Astrocyte of the cerebellum (primary cell): ENCODE measurements at regions not wholly inside any gene's neighbourhood (a gene's known extent, or its start where the extent isn't known, plus 50 kb on each side); places are given as distances from the start of the nearest gene placed in this dataset.
"Not testable (repeated sequence)": the region's sequence is repeated elsewhere in the genome, so short reads cannot be mapped to it uniquely, and the experiment has no call there.

Source experiments
- DNase-seq: peaks from one replicate; pipeline ENCODE4 v3.0.0-alpha.2; 2011; ENCODE audit warnings: low read depth
- H3K4me3 ChIP-seq: 2 replicates; pipeline ENCODE4 v1.5.1; 2011; ENCODE audit warnings: mild to moderate bottlenecking, low read depth, low read length, moderate library complexity
- in situ Hi-C: cut with HindIII; loops from 2 replicates; pipeline ENCODE4 v1.10.0; 2017; ENCODE audit warnings: low sequenced_read_pairs
- TF ChIP-seq, protein P1 (sequence below): IDR thresholded peaks from 2 replicates; pipeline ENCODE4 v1.5.1; 2012; ENCODE audit warnings: low read length, low read depth, moderate library complexity, mild to moderate bottlenecking; ENCODE audit errors: missing control alignments

GRCh38 chr9:82436475-82436874, 447.9 kb downstream of the SPATA31D1 start:
- DNase-seq: no peak
- TF ChIP-seq, protein P1, sequence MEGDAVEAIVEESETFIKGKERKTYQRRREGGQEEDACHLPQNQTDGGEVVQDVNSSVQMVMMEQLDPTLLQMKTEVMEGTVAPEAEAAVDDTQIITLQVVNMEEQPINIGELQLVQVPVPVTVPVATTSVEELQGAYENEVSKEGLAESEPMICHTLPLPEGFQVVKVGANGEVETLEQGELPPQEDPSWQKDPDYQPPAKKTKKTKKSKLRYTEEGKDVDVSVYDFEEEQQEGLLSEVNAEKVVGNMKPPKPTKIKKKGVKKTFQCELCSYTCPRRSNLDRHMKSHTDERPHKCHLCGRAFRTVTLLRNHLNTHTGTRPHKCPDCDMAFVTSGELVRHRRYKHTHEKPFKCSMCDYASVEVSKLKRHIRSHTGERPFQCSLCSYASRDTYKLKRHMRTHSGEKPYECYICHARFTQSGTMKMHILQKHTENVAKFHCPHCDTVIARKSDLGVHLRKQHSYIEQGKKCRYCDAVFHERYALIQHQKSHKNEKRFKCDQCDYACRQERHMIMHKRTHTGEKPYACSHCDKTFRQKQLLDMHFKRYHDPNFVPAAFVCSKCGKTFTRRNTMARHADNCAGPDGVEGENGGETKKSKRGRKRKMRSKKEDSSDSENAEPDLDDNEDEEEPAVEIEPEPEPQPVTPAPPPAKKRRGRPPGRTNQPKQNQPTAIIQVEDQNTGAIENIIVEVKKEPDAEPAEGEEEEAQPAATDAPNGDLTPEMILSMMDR: no peak
- in situ Hi-C loops: no loop called here
- H3K4me3 ChIP-seq: no peak overlapping the region

- in situ Hi-C loops, H3K4me3 ChIP-seq, DNase-seq: not testable (repeated sequence)
Observed at GRCh38 chr9:82437183-82437582, 448.6 kb downstream of the SPATA31D1 start.

DNA sequence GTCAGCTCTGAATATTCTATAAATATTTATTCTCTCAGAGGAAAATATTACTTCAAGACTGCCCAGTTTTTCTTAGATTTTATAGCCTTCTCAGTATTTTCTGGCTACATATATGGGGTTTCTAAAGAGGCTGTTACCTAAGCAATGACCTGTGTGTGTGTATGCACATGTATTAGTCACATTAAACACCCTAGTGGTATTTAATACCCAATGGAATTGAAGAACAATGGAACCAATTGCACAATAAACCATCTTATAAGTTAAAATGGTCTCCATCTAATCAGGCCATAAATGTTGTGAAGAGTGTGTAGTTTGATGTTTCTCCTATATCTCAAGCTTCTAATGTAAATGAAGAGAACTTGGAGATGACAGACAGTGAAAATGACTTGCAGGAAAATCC, 450.0 kb downstream of the SPATA31D1 start:
- TF ChIP-seq, protein P1: no peak
- no peak overlapping the region for H3K4me3 ChIP-seq
- no peak for DNase-seq
- in situ Hi-C loops: no loop called here

DNA sequence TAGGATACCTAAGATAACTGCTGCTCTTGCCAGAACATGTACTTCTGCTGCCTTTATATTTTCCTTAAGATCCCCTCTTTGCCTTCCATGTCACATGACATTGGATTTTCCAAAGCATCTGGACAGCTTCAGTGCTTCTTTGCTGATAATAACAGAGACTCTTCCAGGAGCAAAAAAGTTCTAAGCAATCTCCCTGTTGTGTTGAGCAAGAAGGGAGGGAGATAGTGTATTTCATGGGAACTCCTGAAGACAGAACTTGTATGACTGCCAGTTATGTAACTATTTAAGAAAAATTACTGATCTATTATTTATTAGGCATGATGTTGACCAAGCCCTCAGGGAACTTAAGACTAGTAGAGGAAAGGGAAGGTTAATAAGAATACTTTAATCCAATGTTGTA, 454.7 kb downstream of the SPATA31D1 start:
- TF ChIP-seq, protein P1: no peak
- DNase-seq: no peak
- in situ Hi-C loops: no loop called here
- no peak overlapping the region for H3K4me3 ChIP-seq

DNA sequence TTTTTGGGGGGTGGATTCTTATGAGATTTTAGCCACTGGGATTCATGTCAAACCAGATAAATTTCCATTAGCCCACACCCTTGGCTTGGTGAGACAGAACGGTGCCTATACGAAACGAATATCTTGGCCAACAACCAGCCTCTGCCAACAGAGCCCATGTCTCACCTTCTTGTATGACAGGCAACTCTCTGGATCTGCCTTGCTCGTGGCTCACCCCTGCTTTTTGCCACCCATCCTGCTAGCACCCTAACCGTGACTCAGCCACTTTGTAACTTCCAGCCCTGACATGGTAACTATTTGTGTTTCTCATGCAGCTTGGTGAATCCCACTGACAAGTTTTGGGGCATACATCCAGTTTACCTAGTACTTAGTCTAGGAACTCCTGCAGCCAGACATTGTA, 457.0 kb downstream of the SPATA31D1 start:
- H3K4me3 ChIP-seq: no peak overlapping the region
- TF ChIP-seq, protein P1: no peak
- in situ Hi-C loops: no loop called here
- DNase-seq: no peak

- in situ Hi-C loops: no loop called here
- DNase-seq: no peak
- TF ChIP-seq, protein P1: no peak
- H3K4me3 ChIP-seq: no peak overlapping the region
Observed at GRCh38 chr9:82447343-82447742, 458.8 kb downstream of the SPATA31D1 start.

GRCh38 chr9:82449986-82450385, 461.4 kb downstream of the SPATA31D1 start:
- in situ Hi-C loops: no loop called here
- H3K4me3 ChIP-seq: no peak overlapping the region
- no peak for DNase-seq
- TF ChIP-seq, protein P1: no peak
